Central memory CD8-positive, alpha-beta T cell (primary cell): ENCODE measurements at regions not wholly inside any gene's neighbourhood (a gene's known extent, or its start where the extent isn't known, plus 50 kb on each side); places are given as distances from the start of the nearest gene placed in this dataset.

Source experiments
- ATAC-seq: fragments of 150-1000 bp; cut with Tn5 transposase; replicated peaks from 2 replicates; pipeline ENCODE4 v1.10.0; 2022; ENCODE audit warnings: mild to moderate bottlenecking, moderate FRiP score, moderate number of reproducible peaks; ENCODE audit not compliant: poor library complexity, severe bottlenecking; ENCODE audit errors: extremely low read depth
- DNase-seq, 2 donors: peaks; one replicate each; pipeline ENCODE4 v3.0.0; 2021; ENCODE audit warnings: low spot score in 2 of 2
- H3K27ac Mint-ChIP-seq: one replicate; pipeline ENCODE4 v1.8.0; 2022; ENCODE audit warnings: low read depth, mild to moderate bottlenecking, moderate library complexity, mixed read lengths
- H3K27me3 Mint-ChIP-seq: one replicate; pipeline ENCODE4 v1.8.0; 2022; ENCODE audit warnings: mixed read lengths
- H3K36me3 Mint-ChIP-seq: one replicate; pipeline ENCODE4 v1.8.0; 2022; ENCODE audit warnings: mild to moderate bottlenecking, moderate library complexity, mixed read lengths; ENCODE audit not compliant: insufficient read depth
- H3K4me1 Mint-ChIP-seq: one replicate; pipeline ENCODE4 v1.8.0; 2022; ENCODE audit warnings: mixed read lengths
- H3K4me3 Mint-ChIP-seq: one replicate; pipeline ENCODE4 v1.8.0; 2022; ENCODE audit warnings: mild to moderate bottlenecking, moderate library complexity, mixed read lengths
- H3K9me3 Mint-ChIP-seq: one replicate; pipeline ENCODE4 v1.8.0; 2022; ENCODE audit warnings: mixed read lengths

DNA sequence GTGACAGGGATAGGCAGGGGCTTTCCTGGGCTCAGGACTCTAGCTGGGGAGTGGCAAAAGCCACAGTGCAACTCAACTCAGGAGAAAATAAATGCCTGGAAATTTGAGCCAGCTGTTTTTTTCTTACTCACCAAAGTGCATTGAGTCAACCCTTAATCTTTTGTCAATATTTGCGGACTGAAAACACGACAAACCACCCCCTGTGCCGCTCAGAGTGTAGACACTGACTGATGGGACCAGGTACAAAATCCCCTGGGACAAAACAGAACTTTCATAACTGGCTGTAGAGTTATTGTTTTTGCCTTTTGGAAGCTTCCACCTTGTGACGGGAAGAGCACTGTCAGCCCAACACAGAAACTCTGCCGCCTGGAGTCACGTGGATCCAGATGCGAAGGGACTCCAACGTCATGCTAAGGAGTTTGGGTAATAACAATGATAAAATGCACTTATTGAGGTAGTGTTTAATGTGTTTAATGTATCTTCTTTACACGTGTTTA lies 164.6 kb downstream of the PLPP3 start:
- Mint-ChIP-seq H3K27ac (no peak overlapping the region), H3K9me3 (peaks cover 5% of the 10 kb centered on the region), H3K36me3 (no peaks in the 10 kb centered on the region), H3K27me3 (no peaks in the 10 kb centered on the region), H3K4me1 (no peaks in the 10 kb centered on the region), H3K4me3 (no peak overlapping the region)
- DNase-seq (no peak), ATAC-seq (no peak)

DNA sequence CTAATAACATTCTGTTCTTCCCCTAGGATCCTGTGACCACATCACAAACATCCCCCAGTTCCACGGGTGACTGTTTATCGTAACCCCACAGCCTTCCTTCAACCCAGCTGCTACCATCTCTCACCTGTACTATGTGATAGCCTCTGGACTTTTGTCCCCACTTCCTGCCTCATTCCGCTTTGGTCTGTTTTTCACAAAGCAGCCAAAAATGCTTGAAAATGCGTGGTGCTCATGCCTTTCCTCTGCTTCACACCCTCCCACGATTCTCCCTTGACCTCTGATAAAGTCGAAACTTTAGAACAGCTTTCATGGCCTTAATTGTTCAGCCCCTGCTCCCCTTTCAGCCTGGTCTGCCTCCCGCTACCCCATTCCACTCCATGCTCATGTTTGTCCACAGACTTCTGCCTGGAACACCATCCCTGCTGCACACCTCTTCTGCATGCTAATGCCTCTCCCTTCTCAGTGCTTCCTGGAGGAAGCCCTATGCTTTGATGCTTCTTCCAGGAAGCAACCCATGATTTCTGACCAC lies 165.6 kb downstream of the PLPP3 start:
- H3K4me1 Mint-ChIP-seq = no peaks in the 10 kb centered on the region
- ATAC-seq (no peak), DNase-seq (no peak)
- no peak overlapping the region for H3K27ac Mint-ChIP-seq
- H3K36me3 Mint-ChIP-seq = no peaks in the 10 kb centered on the region
- H3K27me3 Mint-ChIP-seq = no peaks in the 10 kb centered on the region
- peaks cover 5% of the 10 kb centered on the region for H3K9me3 Mint-ChIP-seq
- no peak overlapping the region for H3K4me3 Mint-ChIP-seq

DNA sequence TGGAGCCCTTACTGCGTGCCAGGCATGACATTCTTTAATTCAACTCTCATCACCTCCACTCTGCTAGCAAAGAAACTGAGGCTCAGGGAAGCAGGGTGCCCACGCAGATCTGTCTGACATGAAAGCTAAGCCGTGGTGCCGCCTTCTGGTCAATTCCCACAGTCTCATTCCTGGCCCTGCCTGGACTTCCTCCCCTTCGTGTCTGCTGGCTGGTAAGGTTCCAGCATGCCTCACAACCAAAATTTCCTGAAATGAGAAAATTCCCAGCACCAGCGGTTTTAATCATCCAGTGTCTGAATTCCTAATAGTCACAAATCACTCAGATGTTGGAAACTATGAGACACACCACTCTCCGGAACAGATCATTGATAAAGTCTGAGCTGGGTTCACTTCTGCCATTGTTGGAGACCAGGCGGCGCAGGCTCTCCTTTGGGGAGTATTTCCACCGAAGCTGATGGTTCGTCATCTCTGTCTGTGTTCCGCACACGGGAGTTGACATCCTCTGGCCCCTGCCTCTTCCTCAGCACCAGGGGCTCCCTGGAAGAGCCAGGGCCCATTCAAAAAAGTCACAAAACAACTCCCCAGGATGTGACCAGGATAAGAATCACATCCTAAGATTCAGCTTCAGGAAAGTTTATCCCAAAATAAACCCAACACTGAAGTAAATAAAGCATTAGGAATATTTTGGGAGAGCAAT lies 167.7 kb downstream of the PLPP3 start:
- H3K4me3 Mint-ChIP-seq = no peak overlapping the region
- H3K9me3 Mint-ChIP-seq = peaks cover 5% of the 10 kb centered on the region
- H3K27me3 Mint-ChIP-seq = no peaks in the 10 kb centered on the region

DNA sequence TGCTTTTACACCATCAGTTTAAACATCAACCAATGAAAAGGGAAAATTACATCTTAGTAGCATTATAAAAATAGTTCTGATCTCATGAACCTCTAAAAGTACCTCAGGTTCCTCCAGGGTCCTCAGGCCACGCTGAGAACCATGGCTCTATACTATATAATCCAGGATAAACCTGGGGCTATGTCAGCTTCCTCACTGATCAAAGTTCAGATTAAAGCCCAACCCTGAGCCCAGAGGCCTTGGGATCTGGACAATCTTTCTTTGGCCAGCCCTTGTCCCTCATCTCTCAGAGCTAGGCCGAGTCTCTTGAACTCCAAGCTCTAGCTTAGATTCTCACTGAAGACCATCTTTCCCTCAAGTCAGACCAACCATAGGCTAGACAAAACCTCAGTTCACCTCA lies 168.3 kb downstream of the PLPP3 start:
- Mint-ChIP-seq H3K27ac (no peak overlapping the region), H3K27me3 (no peaks in the 10 kb centered on the region), H3K4me1 (no peaks in the 10 kb centered on the region), H3K36me3 (no peaks in the 10 kb centered on the region), H3K9me3 (peaks cover 5% of the 10 kb centered on the region), H3K4me3 (no peak overlapping the region)
- DNase-seq (no peak), ATAC-seq (no peak)

More for the DNA sequence above, 167.7 kb downstream of the PLPP3 start:
- no peak for ATAC-seq
- no peak for DNase-seq
- H3K27ac Mint-ChIP-seq = no peak overlapping the region
- no peaks in the 10 kb centered on the region for H3K4me1 Mint-ChIP-seq
- no peaks in the 10 kb centered on the region for H3K36me3 Mint-ChIP-seq

GRCh38 chr1:56410405-56410804 lies 169.0 kb downstream of the PLPP3 start:
- H3K27me3 Mint-ChIP-seq = no peaks in the 10 kb centered on the region
- H3K27ac Mint-ChIP-seq = no peak overlapping the region
- H3K4me1 Mint-ChIP-seq = no peaks in the 10 kb centered on the region
- no peaks in the 10 kb centered on the region for H3K36me3 Mint-ChIP-seq
- no peak for ATAC-seq
- no peak for DNase-seq
- H3K9me3 Mint-ChIP-seq = peaks cover 5% of the 10 kb centered on the region
- H3K4me3 Mint-ChIP-seq = no peak overlapping the region

DNA sequence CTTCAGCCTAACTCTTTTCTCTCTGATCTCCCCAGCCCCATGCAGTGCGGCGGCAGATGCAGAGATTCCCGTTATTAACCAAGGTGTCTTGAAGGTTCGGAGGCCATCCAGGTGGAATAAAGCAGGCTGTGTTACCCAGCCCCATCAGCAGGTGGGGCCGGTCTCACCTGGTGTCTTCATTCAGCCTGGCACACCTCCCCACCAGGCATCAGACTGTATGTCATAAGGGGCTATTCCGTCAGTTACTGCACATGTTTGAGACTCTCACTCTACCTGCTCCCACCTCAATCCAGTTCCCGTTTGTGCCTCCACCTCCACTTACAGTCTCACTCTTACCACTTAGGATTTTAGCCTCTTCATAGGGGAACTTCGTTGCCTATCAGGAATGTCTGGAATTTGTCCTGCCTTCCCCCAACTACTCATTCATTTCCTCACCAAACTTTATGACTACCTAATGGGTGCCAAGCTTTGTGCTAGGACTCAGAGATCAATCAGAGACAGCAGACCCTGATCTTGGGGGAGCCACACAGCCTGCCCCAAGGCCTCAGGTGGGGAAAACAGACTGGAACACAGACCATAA lies 170.2 kb downstream of the PLPP3 start:
- no peaks in the 10 kb centered on the region for H3K36me3 Mint-ChIP-seq
- DNase-seq (no peak), ATAC-seq (no peak)
- H3K9me3 Mint-ChIP-seq = peaks cover 4% of the 10 kb centered on the region
- H3K27me3 Mint-ChIP-seq = no peaks in the 10 kb centered on the region
- no peak overlapping the region for H3K4me3 Mint-ChIP-seq
- H3K4me1 Mint-ChIP-seq = no peaks in the 10 kb centered on the region
- H3K27ac Mint-ChIP-seq = no peak overlapping the region

- H3K4me3 Mint-ChIP-seq = no peak overlapping the region
- ATAC-seq = no peak
- DNase-seq = no peak
- no peak overlapping the region for H3K27ac Mint-ChIP-seq
- no peaks in the 10 kb centered on the region for H3K36me3 Mint-ChIP-seq
- no peaks in the 10 kb centered on the region for H3K4me1 Mint-ChIP-seq
- no peaks in the 10 kb centered on the region for H3K9me3 Mint-ChIP-seq
- H3K27me3 Mint-ChIP-seq = no peaks in the 10 kb centered on the region
These were observed 172.5 kb downstream of the PLPP3 start for GRCh38 chr1:56406821-56407220.

DNA sequence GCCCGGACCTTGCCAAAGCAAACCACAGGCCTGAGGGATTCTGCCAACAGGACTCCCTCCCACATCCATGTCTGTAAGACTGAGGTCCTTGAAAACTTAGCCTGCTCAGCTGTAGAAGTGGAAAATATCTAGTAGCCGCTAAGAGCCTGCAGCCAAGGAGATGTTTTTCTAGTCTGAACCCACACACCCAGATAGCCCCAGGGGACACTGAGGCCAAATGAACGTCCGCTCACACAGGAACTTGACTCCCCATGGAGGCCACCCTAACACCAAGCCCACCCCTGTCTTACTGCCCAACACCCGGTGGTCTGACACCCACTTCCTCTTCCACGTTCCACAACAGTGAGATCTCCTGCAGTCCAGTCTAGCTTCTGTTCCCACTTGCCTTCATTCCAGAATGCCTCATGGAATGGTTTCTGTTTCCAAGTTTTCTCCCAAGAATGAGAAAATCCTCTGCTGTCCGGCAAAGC lies 174.8 kb downstream of the PLPP3 start:
- H3K36me3 Mint-ChIP-seq = peaks cover 2% of the 10 kb centered on the region
- no peak overlapping the region for H3K27ac Mint-ChIP-seq
- H3K9me3 Mint-ChIP-seq = no peaks in the 10 kb centered on the region
- no peak for ATAC-seq
- DNase-seq = no peak
- H3K4me3 Mint-ChIP-seq = no peak overlapping the region
- H3K27me3 Mint-ChIP-seq = no peaks in the 10 kb centered on the region
- no peaks in the 10 kb centered on the region for H3K4me1 Mint-ChIP-seq

DNA sequence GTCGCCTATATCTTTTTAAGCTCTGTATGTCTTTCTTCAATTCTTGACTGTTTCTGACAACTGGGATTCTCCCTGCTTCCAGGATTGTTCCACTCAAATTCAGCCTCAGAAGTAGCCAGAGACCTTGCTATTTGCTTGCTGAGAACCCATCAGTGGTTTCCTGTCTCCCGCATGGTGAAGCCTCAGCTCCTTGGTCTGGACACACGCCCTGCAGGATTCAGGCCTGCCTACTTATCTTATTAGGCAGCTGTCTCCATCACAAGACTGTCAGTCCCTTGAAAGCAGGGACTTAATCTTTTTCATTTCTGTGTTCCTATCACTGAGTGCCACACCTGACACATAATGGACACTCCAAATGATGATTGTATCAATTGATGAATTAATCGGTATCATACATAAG lies 175.3 kb downstream of the PLPP3 start:
- Mint-ChIP-seq H3K4me1 (no peaks in the 10 kb centered on the region), H3K9me3 (no peaks in the 10 kb centered on the region)

GRCh38 chr1:56403321-56403720 lies 176.0 kb downstream of the PLPP3 start:
- no peak for DNase-seq

More for the DNA sequence above, 175.3 kb downstream of the PLPP3 start:
- H3K27me3 Mint-ChIP-seq = no peaks in the 10 kb centered on the region
- no peak overlapping the region for H3K4me3 Mint-ChIP-seq
- DNase-seq = no peak
- ATAC-seq = no peak
- H3K27ac Mint-ChIP-seq = no peak overlapping the region
- peaks cover 2% of the 10 kb centered on the region for H3K36me3 Mint-ChIP-seq

DNA sequence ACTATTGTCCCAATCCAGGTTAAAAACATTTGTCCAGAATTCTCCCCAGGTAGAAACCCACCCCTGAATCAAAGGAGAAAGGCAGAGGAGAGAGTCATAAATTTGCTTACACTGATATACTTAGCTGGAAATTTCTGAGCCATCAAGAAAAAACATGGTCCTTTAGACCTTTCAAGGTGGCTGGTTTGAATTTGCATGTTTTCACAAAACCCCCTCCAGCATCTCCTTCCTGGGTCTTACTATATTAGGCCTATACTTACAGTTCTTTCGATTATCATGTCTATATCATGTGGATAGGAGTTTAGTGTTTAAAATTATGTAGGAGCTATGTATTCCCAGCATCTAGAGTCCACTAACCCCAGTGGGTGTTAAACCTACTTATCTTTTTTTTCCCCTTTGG lies 178.2 kb downstream of the PLPP3 start:
- H3K4me3 Mint-ChIP-seq = no peak overlapping the region
- no peaks in the 10 kb centered on the region for H3K9me3 Mint-ChIP-seq
- no peaks in the 10 kb centered on the region for H3K4me1 Mint-ChIP-seq
- peaks cover 2% of the 10 kb centered on the region for H3K36me3 Mint-ChIP-seq
- no peak for ATAC-seq
- no peak overlapping the region for H3K27ac Mint-ChIP-seq
- peaks cover 7% of the 10 kb centered on the region for H3K27me3 Mint-ChIP-seq
- DNase-seq = no peak

More at GRCh38 chr1:56403321-56403720, 176.0 kb downstream of the PLPP3 start:
- Mint-ChIP-seq H3K27me3 (no peaks in the 10 kb centered on the region), H3K27ac (no peak overlapping the region), H3K4me3 (no peak overlapping the region), H3K4me1 (no peaks in the 10 kb centered on the region), H3K9me3 (no peaks in the 10 kb centered on the region), H3K36me3 (peaks cover 2% of the 10 kb centered on the region)
- ATAC-seq = no peak

GRCh38 chr1:56400526-56400925 lies 178.8 kb downstream of the PLPP3 start:
- DNase-seq = no peak
- no peaks in the 10 kb centered on the region for H3K4me1 Mint-ChIP-seq
- no peak overlapping the region for H3K27ac Mint-ChIP-seq
- no peak overlapping the region for H3K4me3 Mint-ChIP-seq
- no peak for ATAC-seq
- H3K36me3 Mint-ChIP-seq = peaks cover 2% of the 10 kb centered on the region
- H3K27me3 Mint-ChIP-seq = peaks cover 8% of the 10 kb centered on the region
- no peaks in the 10 kb centered on the region for H3K9me3 Mint-ChIP-seq

DNA sequence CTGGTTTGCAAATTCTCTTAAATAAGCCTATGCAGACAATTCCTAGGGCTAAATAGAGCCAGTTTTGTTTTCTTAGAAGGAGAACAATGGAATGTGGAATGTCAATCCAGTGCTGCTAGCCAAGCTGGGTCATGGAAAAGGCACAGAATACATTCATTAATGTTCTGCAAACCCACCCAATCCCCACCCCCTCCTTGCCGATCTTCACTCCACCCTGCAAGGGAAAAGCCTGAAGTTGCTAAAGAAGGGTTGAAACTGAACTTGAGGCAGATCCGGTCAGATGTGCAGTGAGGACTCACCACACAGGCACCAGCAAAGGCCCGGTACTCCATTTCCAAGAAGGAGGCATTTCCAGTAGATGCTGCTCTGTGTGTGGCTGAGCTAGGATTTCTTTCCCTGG lies 179.6 kb downstream of the PLPP3 start:
- DNase-seq (no peak), ATAC-seq (no peak)
- no peak overlapping the region for H3K4me3 Mint-ChIP-seq
- no peaks in the 10 kb centered on the region for H3K9me3 Mint-ChIP-seq
- H3K4me1 Mint-ChIP-seq = no peaks in the 10 kb centered on the region
- peaks cover 8% of the 10 kb centered on the region for H3K27me3 Mint-ChIP-seq
- no peak overlapping the region for H3K27ac Mint-ChIP-seq
- H3K36me3 Mint-ChIP-seq = peaks cover 2% of the 10 kb centered on the region
